Daoy (cell line): ENCODE measurements at regions not wholly inside any gene's neighbourhood (a gene's known extent, or its start where the extent isn't known, plus 50 kb on each side); places are given as distances from the start of the nearest gene placed in this dataset.
A peak's percentile ranks its signal among the peaks of the same experiment; 100 is the strongest.

Experiments
- DNase-seq: peaks from one replicate; pipeline ENCODE4 v3.0.0-alpha.2; 2015; ENCODE audit warnings: low read depth

DNA sequence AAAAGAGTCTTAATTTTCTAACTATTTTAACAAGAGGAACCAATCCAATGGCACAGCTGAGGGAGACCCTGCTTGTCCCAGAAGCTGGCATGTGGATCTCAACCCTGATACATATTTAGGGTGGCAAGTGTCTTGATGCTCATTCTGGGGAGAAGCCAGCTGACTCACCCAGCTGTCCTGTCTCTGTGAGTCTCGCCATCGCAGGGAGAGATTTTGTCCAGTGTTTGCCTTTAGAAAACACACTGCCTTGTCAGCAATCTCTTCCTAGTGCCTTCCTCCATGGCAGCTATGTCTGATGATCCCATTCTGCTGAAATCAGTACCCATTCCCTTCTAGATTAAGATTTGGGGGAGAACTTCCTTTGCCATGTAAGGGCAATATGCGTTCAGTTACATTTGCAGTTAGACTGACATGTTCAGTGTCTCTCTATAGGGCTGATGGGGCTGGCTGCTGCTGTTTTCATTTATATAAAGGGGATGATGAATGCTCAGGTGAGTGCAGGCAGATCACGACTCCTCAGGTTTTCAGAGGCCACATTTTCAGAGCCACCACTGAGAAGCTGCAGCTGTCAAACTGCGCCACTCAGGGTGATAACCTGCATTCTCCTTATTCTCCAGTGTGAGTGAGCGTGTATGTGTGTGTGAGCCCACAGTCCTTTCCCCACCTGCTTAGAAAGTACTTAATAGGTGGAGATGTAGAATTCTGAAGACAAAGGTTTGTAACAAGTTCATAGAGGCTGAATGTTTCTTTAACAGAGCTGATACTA lies 217.0 kb downstream of the GAS1 start:
- peak; percentile 11 for DNase-seq

- DNase-seq = no peak
These were observed 222.8 kb downstream of the GAS1 start for GRCh38 chr9:86724529-86724928.

- DNase-seq = peak; percentile 33
These were observed 224.0 kb downstream of the GAS1 start for GRCh38 chr9:86723346-86723745.

DNA sequence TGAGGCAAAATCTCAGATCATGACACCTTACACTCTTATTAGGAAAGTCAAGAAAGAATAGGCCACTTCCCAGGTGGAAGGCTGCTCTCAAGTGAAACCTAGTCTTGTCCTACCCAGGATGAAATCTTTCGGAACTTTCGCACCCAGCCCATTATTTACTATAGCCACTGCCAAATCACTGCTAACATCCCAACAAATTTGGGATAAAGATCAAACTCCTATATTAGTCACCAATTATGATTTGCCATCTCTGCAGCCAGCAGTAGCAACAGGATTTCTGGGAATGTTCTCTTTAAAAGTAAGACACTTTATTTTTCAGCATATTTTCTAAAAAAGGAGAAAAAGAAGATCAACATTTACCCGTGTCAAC lies 224.6 kb downstream of the GAS1 start:
- no peak for DNase-seq

DNA sequence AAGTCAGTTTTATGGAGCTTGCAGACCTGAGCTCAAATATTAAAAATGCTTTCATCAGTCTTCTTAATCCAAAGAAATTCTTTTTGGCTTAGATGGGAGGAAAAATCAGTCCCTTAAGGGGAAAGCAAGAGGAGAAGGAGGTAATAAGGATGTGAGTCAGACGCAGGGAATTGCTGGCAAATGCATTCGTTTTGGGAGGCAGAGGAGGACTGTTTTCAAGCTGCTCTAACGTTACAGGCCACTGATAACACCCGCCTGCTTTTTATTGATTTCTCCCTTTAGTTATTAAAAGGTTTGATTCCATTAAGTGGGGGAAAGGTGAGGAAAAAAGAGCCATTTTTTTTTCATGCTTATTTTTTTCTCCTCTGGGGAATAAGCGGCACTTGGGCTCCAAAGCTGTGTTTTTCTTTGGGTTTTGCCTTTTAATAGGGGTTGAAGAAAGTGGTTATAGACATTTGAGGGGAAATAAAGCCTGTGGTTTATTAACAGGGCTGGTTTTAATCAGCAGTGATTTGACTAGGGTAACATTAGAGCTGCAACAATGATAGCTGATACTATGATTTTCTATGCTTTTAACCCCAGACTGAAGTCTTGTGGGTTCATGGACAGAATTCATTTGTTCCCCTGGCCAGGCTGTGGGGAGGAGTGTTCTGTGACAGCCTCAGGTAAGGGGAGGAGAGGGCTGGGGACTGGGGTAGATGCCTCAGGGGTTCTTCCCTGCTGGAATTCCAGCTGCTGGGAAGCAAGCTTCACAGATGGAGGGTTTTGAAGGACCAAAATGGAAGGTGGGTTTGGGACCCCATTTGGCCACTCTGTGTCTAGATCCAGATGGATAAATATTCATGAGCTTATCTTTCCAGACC lies 225.2 kb downstream of the GAS1 start:
- DNase-seq = peak; percentile 88

- DNase-seq = no peak
These were observed 226.0 kb downstream of the GAS1 start for GRCh38 chr9:86721226-86721781.

DNA sequence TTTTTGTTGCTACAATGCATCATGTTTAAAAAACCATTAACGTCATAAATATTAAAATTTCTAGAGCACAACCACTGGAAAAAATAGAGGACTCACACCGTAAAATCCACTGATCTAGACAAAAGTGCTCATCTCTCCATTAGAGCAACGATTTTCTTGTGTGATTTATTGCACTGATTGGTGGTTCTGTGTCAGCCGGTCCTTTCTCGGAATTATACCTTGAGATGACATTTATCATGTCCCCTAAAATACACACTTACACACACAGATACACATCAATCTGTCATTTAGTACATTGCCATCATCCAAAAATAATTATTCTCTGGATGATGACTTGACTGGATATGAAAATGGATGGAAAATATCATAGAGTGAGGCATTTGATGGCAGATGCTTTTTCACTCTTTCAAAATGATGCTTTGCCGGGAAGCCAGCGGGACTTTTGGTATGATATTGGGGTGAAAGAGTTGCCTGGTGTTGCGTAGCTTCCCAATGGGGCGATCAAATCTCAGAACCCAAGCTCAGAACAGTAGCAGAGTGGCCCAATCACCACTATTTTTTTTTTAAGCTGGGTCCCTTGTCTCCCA lies 226.6 kb downstream of the GAS1 start:
- no peak for DNase-seq

DNA sequence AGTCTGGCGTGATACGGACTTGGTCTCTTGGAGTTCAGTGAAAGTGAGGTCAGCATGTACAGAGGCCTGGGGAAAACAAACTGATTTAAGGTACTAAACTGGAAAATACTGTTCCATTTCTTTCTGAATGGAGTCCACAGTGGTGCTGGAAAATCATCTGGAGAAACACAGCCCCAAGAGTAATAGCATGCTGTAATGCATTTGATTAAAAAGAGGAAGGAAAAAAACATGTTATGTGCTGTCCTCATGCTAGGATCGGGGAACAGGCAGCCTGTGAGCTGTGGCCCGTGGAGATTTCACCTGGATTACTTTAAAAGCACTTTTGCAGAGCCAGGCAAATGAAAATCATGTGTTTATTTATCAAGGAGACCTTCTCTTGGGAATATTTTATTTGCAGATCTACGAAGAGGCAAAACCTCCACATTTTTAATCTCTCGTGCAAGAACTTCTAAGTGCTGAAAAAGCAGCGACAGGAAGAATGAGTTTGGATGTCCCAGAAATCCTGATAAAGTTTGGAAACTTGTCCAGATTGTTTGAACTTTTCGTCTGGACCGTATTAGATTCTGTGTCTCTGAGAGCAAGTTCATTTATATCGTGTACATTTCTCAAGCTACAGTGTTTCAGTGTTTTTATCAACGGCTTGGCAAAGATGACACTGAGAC lies 228.8 kb downstream of the GAS1 start:
- no peak for DNase-seq

- no peak for DNase-seq
These were observed 230.9 kb downstream of the GAS1 start for GRCh38 chr9:86716326-86716922.

DNA sequence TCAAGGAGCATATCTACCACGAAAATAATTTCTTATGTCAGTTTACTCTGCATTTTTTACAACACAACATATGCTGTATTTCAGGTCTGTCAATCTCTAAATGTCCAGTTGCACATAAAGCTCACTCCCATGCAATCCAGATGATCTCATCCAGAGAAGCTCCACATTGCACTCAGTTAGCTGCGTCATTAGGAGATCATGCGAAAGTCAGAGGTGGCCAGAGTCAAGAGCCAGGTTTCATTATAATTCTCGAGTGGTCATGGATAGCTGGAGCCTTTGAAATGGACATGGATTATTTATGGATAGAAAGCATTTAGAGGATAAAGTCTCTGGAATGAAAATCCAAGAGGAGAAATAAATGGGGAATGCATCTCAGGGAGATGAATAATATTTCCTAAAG lies 232.3 kb downstream of the GAS1 start:
- DNase-seq = no peak

GRCh38 chr9:86713970-86714369 lies 233.3 kb downstream of the GAS1 start:
- DNase-seq = no peak

- no peak for DNase-seq
These were observed 233.8 kb downstream of the GAS1 start for GRCh38 chr9:86713470-86713869.

DNA sequence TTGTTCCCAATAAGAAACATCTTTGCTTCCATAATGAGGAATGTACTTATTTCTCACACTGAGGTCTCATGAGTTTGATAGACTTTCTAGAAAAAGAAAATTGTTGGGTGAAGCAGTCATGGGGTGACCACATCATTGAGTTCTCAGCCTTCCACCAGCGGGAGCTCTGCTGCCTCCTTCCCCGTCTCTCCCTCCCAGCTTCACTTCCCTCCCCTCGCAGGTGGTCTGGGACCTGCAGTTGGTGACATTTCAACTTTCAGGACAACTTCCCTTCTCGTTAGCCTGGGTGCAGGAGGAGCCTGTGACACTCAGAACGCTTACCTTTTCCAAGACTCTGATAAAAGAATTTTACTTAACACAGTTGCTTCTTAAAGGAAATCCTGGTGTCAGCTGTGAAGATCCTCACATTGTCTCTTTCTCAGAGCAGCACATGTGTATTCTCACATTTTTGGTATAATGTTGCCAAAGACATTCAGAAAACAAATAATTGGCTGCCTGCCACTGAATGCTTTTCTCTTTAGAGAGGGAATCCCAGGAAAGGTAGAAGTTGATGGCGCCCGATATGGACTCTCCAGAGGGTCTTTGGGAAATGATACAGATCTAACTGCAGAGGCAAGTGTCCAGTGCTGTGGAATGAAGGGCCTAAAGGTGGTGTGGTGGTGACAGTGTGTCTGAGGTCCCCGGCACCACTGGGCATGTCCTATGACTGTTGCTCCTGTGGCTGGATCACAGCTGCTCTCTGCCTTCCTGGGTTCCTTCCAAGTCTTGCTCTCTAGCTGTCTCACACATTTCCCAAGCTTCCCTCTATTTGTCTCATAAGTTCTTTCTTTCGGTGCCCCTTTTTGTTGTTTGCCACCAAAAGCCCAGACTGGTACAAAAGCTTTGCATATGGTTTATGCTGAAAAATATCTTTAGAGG lies 238.1 kb downstream of the GAS1 start:
- no peak for DNase-seq

DNA sequence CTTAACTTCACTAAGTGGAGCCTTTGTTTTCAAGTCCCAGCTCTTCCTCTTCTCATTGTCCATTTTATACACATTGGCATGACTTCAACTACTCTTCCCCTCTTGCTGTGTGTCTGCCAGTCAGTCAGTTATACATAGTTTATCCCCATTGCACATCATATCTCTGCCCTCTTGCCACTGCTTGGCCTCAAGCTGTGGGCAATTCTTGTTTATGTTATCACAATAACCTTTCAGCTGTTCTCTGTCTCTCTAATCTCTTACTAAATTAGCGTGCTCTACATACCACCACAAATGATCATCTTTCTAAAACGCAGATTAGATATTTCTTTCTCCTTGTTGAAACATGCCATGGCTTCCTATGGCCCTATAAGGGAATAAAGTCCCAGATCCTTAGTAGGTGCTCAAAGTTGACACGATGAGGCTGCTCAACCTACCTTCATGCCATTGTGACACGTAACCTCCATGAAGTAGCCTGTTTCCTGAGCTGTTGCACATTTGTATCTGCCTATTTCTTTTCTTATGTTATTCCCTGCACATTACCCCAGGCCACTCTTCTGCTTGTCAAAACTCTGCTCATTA lies 239.3 kb downstream of the GAS1 start:
- DNase-seq = no peak

- DNase-seq = peak; percentile 17
These were observed 240.9 kb downstream of the GAS1 start for GRCh38 chr9:86706391-86706790.

DNA sequence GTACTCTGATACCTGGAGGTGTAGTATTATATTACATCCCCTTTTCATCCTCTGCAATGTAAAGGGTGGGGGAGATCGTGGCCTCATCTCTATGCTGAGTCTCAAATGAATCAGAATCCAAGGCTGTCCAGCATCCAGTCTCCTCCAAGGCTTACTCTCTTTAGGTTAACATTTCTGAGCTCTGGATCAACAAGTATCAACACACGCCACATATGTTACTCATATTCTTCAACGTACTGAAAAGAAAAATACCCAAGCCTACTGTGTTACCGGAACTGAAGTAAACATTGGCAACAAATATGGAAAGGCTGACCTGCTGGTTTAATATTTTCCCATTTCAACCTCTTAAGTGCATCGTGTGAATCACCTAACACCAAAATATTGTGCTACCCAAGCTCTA lies 241.8 kb downstream of the GAS1 start:
- DNase-seq = no peak

GRCh38 chr9:86703346-86703745 lies 244.0 kb downstream of the GAS1 start:
- no peak for DNase-seq

- no peak for DNase-seq
These were observed 246.7 kb downstream of the GAS1 start for GRCh38 chr9:86700629-86701028.

- no peak for DNase-seq
These were observed 249.3 kb downstream of the GAS1 start for GRCh38 chr9:86697999-86698398.

GRCh38 chr9:86697213-86697612 lies 250.1 kb downstream of the GAS1 start:
- DNase-seq = no peak
